Prostate gland (tissue), 2 donors: ENCODE measurements at regions not wholly inside any gene's neighbourhood (a gene's known extent, or its start where the extent isn't known, plus 50 kb on each side); places are given as distances from the start of the nearest gene placed in this dataset.

ENCODE experiments used
- DNase-seq: peaks from one replicate; pipeline ENCODE4 v3.0.0-alpha.2; 2019; ENCODE audit warnings: low spot score
- H3K27ac ChIP-seq, 2 donors: fragments of 200-600 bp; sonication (generic); 2 replicates each; pipeline ENCODE4 v1.5.1; 2017 to 2019
- H3K27me3 ChIP-seq: fragments of 200-600 bp; sonication (generic); replicated peaks from 2 replicates; pipeline ENCODE4 v1.5.1; 2019; ENCODE audit not compliant: insufficient read depth
- H3K36me3 ChIP-seq, 2 donors: fragments of 200-600 bp; sonication (generic); 1 replicate in 1 of 2; 2 replicates in 1 of 2; pipeline versions ENCODE4 v1.5.1 to v1.8.1; 2017 to 2019
- H3K4me1 ChIP-seq: fragments of 200-600 bp; sonication (generic); replicated peaks from 2 replicates; pipeline ENCODE4 v1.5.1; 2019
- H3K4me3 ChIP-seq, 2 donors: fragments of 200-600 bp; sonication (generic); 2 replicates each; pipeline ENCODE4 v1.5.1; 2017 to 2019
- H3K9me3 ChIP-seq: fragments of 200-600 bp; sonication (generic); 2 replicates; pipeline ENCODE4 v1.5.1; 2017
- POLR2A ChIP-seq: fragments of 450-650 bp; IDR thresholded peaks from one replicate; pipeline ENCODE4 v1.6.1; 2016; ENCODE audit warnings: antibody characterized with exemption, mild to moderate bottlenecking
- POLR2AphosphoS5 ChIP-seq: sonication (generic); formaldehyde crosslinking; IDR thresholded peaks from one replicate; pipeline ENCODE4 v1.6.1; 2017; ENCODE audit warnings: antibody characterized with exemption
- WGBS: methylation state at CpG from one replicate; pipeline ENCODE4 v1.1.5; 2018; 5-methylcytosine and 5-hydroxymethylcytosine counted together
- intact Hi-C: fragments of 100-400 bp; cut with DNase I; formaldehyde crosslinking; loops from one replicate; pipeline ENCODE4 v1.14.2; 2022
- TF ChIP-seq, protein P1 (sequence below), 4 experiments: fragments of 200-600 bp in 2 of 4; fragments of 450-650 bp in 2 of 4; sonication (generic) in 2 of 4; IDR thresholded peaks; 1 replicate in 3 of 4; 2 replicates in 1 of 4; pipeline ENCODE4 v1.5.1; 2016 to 2019; ENCODE audit warnings: antibody characterized with exemption in 4 of 4, mild to moderate bottlenecking in 2 of 4, moderate library complexity in 2 of 4

DNA sequence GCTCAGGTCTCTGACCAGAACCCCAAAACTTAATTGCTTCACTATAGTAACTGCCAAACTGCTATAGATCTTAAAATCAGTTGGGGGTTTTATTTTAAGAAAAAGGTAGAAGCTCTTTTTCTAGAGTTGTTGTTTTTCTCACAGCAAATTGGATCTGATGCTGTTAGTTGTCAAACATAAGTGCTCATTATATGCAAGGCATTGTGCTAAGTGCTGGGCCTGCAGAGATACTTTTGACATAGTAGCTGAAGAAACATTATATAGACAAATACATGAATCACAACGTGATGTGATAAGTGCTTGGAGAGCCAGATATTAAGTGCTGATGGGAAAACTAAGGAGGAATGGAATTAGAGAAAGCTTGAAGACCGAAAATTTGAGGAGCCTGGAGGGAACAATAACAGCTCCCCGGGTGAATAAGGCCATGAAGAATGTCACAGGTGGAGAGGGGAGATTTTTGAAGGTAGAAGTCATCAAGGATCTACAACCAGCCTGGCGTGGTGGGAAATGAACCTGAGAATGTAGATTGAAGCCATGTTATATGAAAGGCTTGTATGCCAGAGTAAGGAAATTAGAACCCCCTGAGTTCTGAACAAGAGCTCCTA, 126.5 kb downstream of the DYRK2 start:
- H3K27me3 ChIP-seq = no peaks in the 10 kb centered on the region
- H3K4me1 ChIP-seq = no peaks in the 10 kb centered on the region
- DNase-seq = no peak
- TF ChIP-seq POLR2AphosphoS5 = no peak
- TF ChIP-seq, protein P1, sequence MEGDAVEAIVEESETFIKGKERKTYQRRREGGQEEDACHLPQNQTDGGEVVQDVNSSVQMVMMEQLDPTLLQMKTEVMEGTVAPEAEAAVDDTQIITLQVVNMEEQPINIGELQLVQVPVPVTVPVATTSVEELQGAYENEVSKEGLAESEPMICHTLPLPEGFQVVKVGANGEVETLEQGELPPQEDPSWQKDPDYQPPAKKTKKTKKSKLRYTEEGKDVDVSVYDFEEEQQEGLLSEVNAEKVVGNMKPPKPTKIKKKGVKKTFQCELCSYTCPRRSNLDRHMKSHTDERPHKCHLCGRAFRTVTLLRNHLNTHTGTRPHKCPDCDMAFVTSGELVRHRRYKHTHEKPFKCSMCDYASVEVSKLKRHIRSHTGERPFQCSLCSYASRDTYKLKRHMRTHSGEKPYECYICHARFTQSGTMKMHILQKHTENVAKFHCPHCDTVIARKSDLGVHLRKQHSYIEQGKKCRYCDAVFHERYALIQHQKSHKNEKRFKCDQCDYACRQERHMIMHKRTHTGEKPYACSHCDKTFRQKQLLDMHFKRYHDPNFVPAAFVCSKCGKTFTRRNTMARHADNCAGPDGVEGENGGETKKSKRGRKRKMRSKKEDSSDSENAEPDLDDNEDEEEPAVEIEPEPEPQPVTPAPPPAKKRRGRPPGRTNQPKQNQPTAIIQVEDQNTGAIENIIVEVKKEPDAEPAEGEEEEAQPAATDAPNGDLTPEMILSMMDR (IDR thresholded peaks at IDR 0.05) = no peak
- no peak for TF ChIP-seq POLR2A
- H3K36me3 ChIP-seq = no peaks in the 10 kb centered on the region
- 81% methylated on average over 4 of the region's 4 CpGs for WGBS
- intact Hi-C loops = loop anchor here (5.0 kb wide), 1 partner anchor 47 kb away; no protein-coding TSS in a partner anchor
- H3K9me3 ChIP-seq = no peaks in the 10 kb centered on the region
- no peak overlapping the region for H3K4me3 ChIP-seq
- no peak overlapping the region for H3K27ac ChIP-seq

DNA sequence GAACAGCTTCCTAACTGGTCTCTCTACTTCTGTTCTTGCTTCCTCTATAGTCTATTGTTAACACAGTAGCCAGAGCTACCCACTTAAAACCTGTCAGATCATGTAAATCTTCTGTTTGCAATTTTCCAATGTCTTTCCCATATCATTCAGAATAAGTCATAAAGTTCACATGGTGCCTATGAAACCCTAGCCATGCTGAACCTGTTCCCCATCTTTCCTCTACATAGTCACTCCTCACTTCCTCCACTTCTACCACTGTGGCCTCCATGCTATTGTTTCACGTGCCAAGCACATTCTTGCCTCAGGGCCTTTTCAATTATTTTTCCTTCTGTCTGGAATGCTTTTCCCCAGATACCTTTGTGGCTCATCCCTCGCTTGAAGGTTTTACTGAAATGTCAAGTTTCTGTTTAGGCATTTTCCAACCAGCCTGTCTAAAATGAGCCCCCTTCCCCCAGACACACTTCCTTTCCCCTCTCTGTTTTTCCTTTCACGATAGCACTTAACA, 132.1 kb downstream of the DYRK2 start:
- WGBS = 61% methylated on average over 3 of the region's 3 CpGs
- H3K27ac ChIP-seq = no peak overlapping the region
- H3K36me3 ChIP-seq = no peaks in the 10 kb centered on the region
- no peak for DNase-seq
- no peaks in the 10 kb centered on the region for H3K4me1 ChIP-seq
- H3K4me3 ChIP-seq = no peak overlapping the region
- no peaks in the 10 kb centered on the region for H3K9me3 ChIP-seq
- TF ChIP-seq, protein P1 (IDR thresholded peaks at IDR 0.05) = no peak
- no peak for TF ChIP-seq POLR2AphosphoS5
- no peak for TF ChIP-seq POLR2A
- intact Hi-C loops = no loop called here
- H3K27me3 ChIP-seq = no peaks in the 10 kb centered on the region

DNA sequence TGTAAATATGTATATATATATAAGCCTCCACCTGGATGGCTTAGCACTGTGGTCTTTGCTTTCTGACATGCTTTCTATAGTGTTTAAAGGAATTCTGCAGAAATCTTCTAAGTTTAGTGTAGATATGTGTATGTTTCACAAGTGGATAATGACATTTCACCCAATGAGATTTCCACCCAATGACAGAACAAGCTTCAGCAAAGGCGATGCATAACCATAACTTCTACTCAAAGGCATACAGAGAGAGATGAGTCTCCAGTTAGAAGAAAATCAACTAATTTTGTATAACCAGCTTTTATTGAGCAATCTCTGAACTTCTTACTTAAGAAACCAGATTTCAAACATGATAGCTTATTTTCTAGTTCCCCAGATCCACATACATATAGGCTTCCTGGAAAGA, 134.0 kb downstream of the DYRK2 start:
- Histone ChIP-seq H3K36me3 (no peaks in the 10 kb centered on the region), H3K9me3 (no peaks in the 10 kb centered on the region), H3K4me1 (no peaks in the 10 kb centered on the region), H3K27me3 (no peaks in the 10 kb centered on the region), H3K27ac (no peak overlapping the region), H3K4me3 (no peak overlapping the region)
- WGBS = 93% methylated on average over 1 of the region's 1 CpG
- intact Hi-C loops = no loop called here
- no peak for DNase-seq
- TF ChIP-seq, protein P1 (IDR thresholded peaks at IDR 0.05) = no peak
- TF ChIP-seq POLR2A (no peak), POLR2AphosphoS5 (no peak)

DNA sequence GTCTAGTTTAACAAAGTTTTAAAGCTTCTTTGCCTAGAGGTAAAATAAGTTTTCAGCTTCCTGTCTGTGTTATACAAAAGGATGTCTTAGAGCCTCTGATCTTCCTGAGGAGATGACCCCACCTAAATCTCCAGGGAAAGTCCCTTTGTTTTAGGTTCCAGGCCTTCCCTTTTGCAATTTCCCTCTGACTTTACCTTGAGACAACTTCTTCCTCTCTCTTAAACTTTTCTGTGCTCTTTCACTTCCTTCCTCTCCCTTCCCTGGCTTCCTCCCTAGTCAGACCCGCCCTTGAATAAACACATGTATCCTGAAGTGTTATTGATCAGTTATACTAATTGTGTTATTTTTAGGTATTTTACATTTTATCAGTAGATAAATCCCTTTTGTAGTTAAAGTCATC, 134.8 kb downstream of the DYRK2 start:
- Histone ChIP-seq H3K4me1 (no peaks in the 10 kb centered on the region), H3K4me3 (no peak overlapping the region), H3K27ac (no peak overlapping the region), H3K9me3 (no peaks in the 10 kb centered on the region), H3K27me3 (no peaks in the 10 kb centered on the region), H3K36me3 (no peaks in the 10 kb centered on the region)
- WGBS = 68% methylated on average over 1 of the region's 1 CpG
- TF ChIP-seq POLR2A (no peak), POLR2AphosphoS5 (no peak)
- TF ChIP-seq, protein P1 (IDR thresholded peaks at IDR 0.05) = no peak
- intact Hi-C loops = no loop called here
- no peak for DNase-seq

DNA sequence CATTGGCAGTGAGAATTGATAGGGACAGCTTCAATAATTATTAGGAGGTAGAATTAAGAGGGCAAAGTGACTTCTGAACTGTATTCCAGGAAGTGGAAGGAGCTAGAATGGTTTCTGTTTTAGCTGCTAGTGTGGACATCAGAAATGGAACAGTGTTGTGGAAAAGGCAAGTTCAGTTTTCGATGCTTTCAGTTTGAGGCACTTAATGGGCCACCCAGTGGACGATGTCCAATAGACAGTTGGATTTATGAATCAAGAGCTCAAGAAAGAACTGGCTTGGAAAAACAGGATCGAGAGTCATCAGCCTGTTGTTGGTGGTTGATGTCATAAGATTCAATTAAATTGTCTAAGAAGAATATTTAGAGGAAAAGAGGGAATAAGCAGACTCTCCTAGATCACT, 136.3 kb downstream of the DYRK2 start:
- 92% methylated on average over 3 of the region's 3 CpGs for WGBS
- intact Hi-C loops = no loop called here
- no peak for TF ChIP-seq POLR2AphosphoS5
- TF ChIP-seq POLR2A = no peak
- TF ChIP-seq, protein P1 (IDR thresholded peaks at IDR 0.05) = no peak
- Histone ChIP-seq H3K9me3 (no peaks in the 10 kb centered on the region), H3K27ac (no peak overlapping the region), H3K4me1 (no peaks in the 10 kb centered on the region), H3K4me3 (no peak overlapping the region), H3K27me3 (no peaks in the 10 kb centered on the region), H3K36me3 (no peaks in the 10 kb centered on the region)
- no peak for DNase-seq
